Fibroblast of lung (primary cell): ENCODE measurements at regions not wholly inside any gene's neighbourhood (a gene's known extent, or its start where the extent isn't known, plus 50 kb on each side); places are given as distances from the start of the nearest gene placed in this dataset.

Source experiments
- DNase-seq, 2 donors: peaks; one replicate each; pipeline versions ENCODE4 v3.0.0 to v3.0.0-alpha.2; 2010; ENCODE audit warnings: low read depth in 2 of 2
- H2AFZ ChIP-seq: 2 replicates; pipeline ENCODE4 v1.5.1; 2012; ENCODE audit warnings: low read length, control low read depth, inconsistent platforms
- H3K27ac ChIP-seq: 2 replicates; pipeline ENCODE4 v1.5.1; 2011; ENCODE audit warnings: low read length, control low read depth; ENCODE audit not compliant: insufficient read depth
- H3K27me3 ChIP-seq: 2 replicates; pipeline ENCODE4 v1.5.1; 2011; ENCODE audit warnings: mild to moderate bottlenecking, low read length; ENCODE audit not compliant: control insufficient read depth, insufficient read depth
- H3K36me3 ChIP-seq: 2 replicates; pipeline ENCODE4 v1.5.1; 2011; ENCODE audit warnings: low read length; ENCODE audit not compliant: control insufficient read depth, insufficient read depth
- H3K4me1 ChIP-seq: 2 replicates; pipeline ENCODE4 v1.5.1; 2011; ENCODE audit warnings: low read length; ENCODE audit not compliant: control insufficient read depth, insufficient read depth; ENCODE audit errors: extremely low read depth
- H3K4me2 ChIP-seq: 2 replicates; pipeline ENCODE4 v1.5.1; 2011; ENCODE audit warnings: low read length, control low read depth; ENCODE audit not compliant: insufficient read depth; ENCODE audit errors: extremely low read depth
- H3K4me3 ChIP-seq, 4 experiments: fragments of 200-600 bp in 1 of 4; sonication (generic) in 1 of 4; replicated peaks in 1 of 4; 2 replicates each; pipeline ENCODE4 v1.5.1; 2011 to 2016; ENCODE audit warnings: low read length in 4 of 4, low read depth in 3 of 4, mild to moderate bottlenecking in 3 of 4, control low read depth in 2 of 4, inconsistent platforms in 1 of 4, mixed read lengths in 1 of 4; ENCODE audit not compliant: insufficient read depth in 1 of 4; ENCODE audit errors: control extremely low read depth in 1 of 4
- H3K79me2 ChIP-seq: 2 replicates; pipeline ENCODE4 v1.5.1; 2012; ENCODE audit warnings: mild to moderate bottlenecking, low read length, inconsistent platforms; ENCODE audit not compliant: control insufficient read depth, insufficient read depth
- H3K9ac ChIP-seq: 2 replicates; pipeline ENCODE4 v1.5.1; 2011; ENCODE audit warnings: mild to moderate bottlenecking, low read length, control low read depth; ENCODE audit not compliant: insufficient read depth
- H3K9me3 ChIP-seq: 2 replicates; pipeline ENCODE4 v1.5.1; 2012; ENCODE audit warnings: low read depth, low read length; ENCODE audit not compliant: control insufficient read depth, insufficient read depth
- H4K20me1 ChIP-seq: 2 replicates; pipeline ENCODE4 v1.5.1; 2011; ENCODE audit warnings: low read length; ENCODE audit not compliant: control insufficient read depth, insufficient read depth; ENCODE audit errors: extremely low read depth
- EZH2 ChIP-seq: IDR thresholded peaks from 2 replicates; pipeline ENCODE4 v1.5.1; 2012; ENCODE audit warnings: low read length, control low read depth, mild to moderate bottlenecking; ENCODE audit errors: missing control alignments
- TF ChIP-seq, protein P1 (sequence below), 2 donors: IDR thresholded peaks in 1 of 2; conservative IDR thresholded peaks in 1 of 2; 1 replicate in 1 of 2; 2 replicates in 1 of 2; pipeline ENCODE4 v1.5.1; 2011 to 2012; ENCODE audit warnings: low read length in 2 of 2, control low read depth in 1 of 2, inconsistent platforms in 1 of 2, low read depth in 1 of 2, mild to moderate bottlenecking in 1 of 2

DNA sequence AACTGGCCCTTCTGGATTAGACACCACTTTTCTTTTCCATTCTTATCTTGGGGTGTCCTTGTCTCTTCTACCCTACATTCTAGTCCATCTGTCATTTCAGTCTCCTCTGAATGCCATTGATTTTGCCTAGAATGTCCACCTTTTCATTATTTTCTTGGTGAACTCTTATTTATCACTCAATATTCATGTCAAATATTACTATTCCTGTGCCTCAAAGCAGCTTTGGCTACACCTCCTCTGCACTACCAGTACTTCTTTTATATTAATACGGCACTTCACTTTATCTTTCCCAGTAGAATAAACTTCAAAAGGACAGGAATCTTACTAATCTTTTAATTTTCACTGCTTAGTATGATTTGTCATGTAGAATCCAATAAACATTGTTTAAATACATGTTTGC, 186.4 kb upstream of the DPYD start:
- no peak overlapping the region for H2AFZ ChIP-seq
- DNase-seq, result no peak
- H3K9me3 ChIP-seq, result no peaks in the 10 kb centered on the region
- no peaks in the 10 kb centered on the region for H3K79me2 ChIP-seq
- H3K9ac ChIP-seq, result no peak overlapping the region
- H3K27ac ChIP-seq, result no peak overlapping the region
- no peak overlapping the region for H3K4me2 ChIP-seq
- TF ChIP-seq, protein P1, sequence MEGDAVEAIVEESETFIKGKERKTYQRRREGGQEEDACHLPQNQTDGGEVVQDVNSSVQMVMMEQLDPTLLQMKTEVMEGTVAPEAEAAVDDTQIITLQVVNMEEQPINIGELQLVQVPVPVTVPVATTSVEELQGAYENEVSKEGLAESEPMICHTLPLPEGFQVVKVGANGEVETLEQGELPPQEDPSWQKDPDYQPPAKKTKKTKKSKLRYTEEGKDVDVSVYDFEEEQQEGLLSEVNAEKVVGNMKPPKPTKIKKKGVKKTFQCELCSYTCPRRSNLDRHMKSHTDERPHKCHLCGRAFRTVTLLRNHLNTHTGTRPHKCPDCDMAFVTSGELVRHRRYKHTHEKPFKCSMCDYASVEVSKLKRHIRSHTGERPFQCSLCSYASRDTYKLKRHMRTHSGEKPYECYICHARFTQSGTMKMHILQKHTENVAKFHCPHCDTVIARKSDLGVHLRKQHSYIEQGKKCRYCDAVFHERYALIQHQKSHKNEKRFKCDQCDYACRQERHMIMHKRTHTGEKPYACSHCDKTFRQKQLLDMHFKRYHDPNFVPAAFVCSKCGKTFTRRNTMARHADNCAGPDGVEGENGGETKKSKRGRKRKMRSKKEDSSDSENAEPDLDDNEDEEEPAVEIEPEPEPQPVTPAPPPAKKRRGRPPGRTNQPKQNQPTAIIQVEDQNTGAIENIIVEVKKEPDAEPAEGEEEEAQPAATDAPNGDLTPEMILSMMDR (conservative IDR thresholded peaks at IDR 0.05 in 1 of 2, IDR thresholded peaks at IDR 0.05 in 1 of 2; ENCODE audit: low read depth in 1 of 2, low read length in 2 of 2), result no peak
- no peak for TF ChIP-seq EZH2
- peaks cover 7% of the 10 kb centered on the region for H3K4me1 ChIP-seq
- H3K27me3 ChIP-seq, result no peaks in the 10 kb centered on the region
- H4K20me1 ChIP-seq, result no peaks in the 10 kb centered on the region
- H3K4me3 ChIP-seq, result no peak overlapping the region
- H3K36me3 ChIP-seq, result no peaks in the 10 kb centered on the region

DNA sequence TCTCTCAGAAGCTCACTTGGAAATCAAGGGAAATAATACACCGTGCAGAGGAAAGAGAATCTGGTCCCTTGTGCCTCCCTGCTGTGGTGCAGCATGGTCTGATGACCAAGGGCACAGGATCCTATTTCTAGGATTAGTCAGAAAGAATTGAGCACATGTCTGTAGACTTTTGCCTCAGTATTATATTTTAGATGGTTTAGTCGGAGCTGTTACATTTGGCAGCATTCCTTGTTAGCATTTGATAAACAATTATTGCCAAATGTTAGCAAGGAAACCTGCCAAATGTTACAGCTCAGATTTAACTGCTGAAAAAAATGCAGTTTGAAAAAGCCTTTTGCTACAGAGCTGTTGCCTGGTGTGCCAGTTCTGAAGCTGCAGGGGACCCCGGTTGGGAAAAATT, 183.5 kb upstream of the DPYD start:
- Histone ChIP-seq H3K27ac (no peak overlapping the region), H2AFZ (no peak overlapping the region), H3K4me3 (no peak overlapping the region), H3K4me1 (peaks cover 7% of the 10 kb centered on the region), H3K36me3 (no peaks in the 10 kb centered on the region), H3K27me3 (no peaks in the 10 kb centered on the region), H3K9ac (no peak overlapping the region), H3K4me2 (peak overlapping the region; percentile 45), H3K79me2 (no peaks in the 10 kb centered on the region), H3K9me3 (no peaks in the 10 kb centered on the region), H4K20me1 (no peaks in the 10 kb centered on the region)
- peak; percentile 79 to 95 for DNase-seq
- TF ChIP-seq, protein P1 (conservative IDR thresholded peaks at IDR 0.05 in 1 of 2, IDR thresholded peaks at IDR 0.05 in 1 of 2; ENCODE audit: low read depth in 1 of 2, low read length in 2 of 2), result no peak
- TF ChIP-seq EZH2, result no peak

DNA sequence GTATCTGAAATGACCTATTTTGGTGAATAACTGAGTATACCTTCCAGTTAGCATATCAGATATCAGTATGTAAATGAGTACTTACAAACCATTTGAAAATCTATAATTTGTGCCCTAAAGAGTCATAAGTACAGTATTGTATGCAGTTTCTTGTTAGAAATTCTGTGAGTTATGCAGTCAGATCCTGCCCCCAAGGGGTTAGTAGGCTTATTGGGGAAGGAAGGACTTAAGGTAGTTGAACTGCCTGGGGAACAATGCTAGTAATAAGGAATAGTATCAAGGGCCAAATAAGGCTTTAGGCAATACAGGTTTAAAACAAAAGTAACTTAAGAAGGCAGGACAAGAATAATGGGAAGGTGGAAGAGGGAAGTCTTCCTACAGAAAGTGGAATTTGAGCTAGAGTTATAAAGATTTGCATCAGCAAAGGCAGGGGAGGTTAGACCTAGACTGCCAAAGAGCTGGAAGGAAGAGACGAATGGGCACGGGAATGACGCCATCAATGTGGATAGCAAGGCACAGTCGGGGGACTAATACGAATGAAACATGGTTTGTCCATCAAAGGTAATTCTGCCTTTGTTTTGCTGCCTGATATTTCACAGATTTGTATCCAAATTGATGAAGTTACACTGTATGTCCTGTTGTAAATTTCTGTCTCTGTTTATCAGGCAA, 182.9 kb upstream of the DPYD start:
- Histone ChIP-seq H4K20me1 (no peaks in the 10 kb centered on the region), H3K9ac (no peak overlapping the region), H3K4me3 (no peak overlapping the region), H3K27ac (no peak overlapping the region), H3K9me3 (no peaks in the 10 kb centered on the region), H3K4me1 (peaks cover 7% of the 10 kb centered on the region), H3K4me2 (no peak overlapping the region), H3K36me3 (no peaks in the 10 kb centered on the region), H2AFZ (no peak overlapping the region), H3K27me3 (no peaks in the 10 kb centered on the region), H3K79me2 (no peaks in the 10 kb centered on the region)
- peak in 1 of 2 donors; percentile 52 for DNase-seq
- TF ChIP-seq, protein P1 (conservative IDR thresholded peaks at IDR 0.05 in 1 of 2, IDR thresholded peaks at IDR 0.05 in 1 of 2; ENCODE audit: low read depth in 1 of 2, low read length in 2 of 2), result peak in 1 of 2 donors; percentile 10
- no peak for TF ChIP-seq EZH2
